GM18505 (cell line): ENCODE measurements at regions not wholly inside any gene's neighbourhood (a gene's known extent, or its start where the extent isn't known, plus 50 kb on each side); places are given as distances from the start of the nearest gene placed in this dataset.

Source experiments
- ATAC-seq: cut with Tn5 transposase; IDR thresholded peaks from one replicate; pipeline ENCODE4 v1.9.1; 2021; ENCODE audit not compliant: unreplicated experiment
- POLR2A ChIP-seq: IDR thresholded peaks from 4 replicates; pipeline ENCODE4 v1.6.1; 2011; ENCODE audit warnings: borderline replicate concordance; ENCODE audit not compliant: insufficient read depth, insufficient read length; ENCODE audit errors: extremely low read depth

- no peak for ATAC-seq
- TF ChIP-seq POLR2A: no peak
These were observed 903.0 kb upstream of the DDX18 start for GRCh38 chr2:116911540-116911939.

- TF ChIP-seq POLR2A: no peak
- no peak for ATAC-seq
These were observed 898.8 kb upstream of the DDX18 start for GRCh38 chr2:116915673-116916072.

GRCh38 chr2:116917196-116917595, 897.3 kb upstream of the DDX18 start:
- no peak for TF ChIP-seq POLR2A
- ATAC-seq: no peak

GRCh38 chr2:116918574-116918973, 895.9 kb upstream of the DDX18 start:
- no peak for ATAC-seq
- no peak for TF ChIP-seq POLR2A

GRCh38 chr2:116922414-116922813, 892.1 kb upstream of the DDX18 start:
- no peak for TF ChIP-seq POLR2A
- no peak for ATAC-seq

- no peak for TF ChIP-seq POLR2A
- ATAC-seq: no peak
These were observed 890.0 kb upstream of the DDX18 start for GRCh38 chr2:116924509-116924908.

- no peak for ATAC-seq
- no peak for TF ChIP-seq POLR2A
These were observed 879.2 kb upstream of the DDX18 start for GRCh38 chr2:116935097-116935814.

- ATAC-seq: no peak
- no peak for TF ChIP-seq POLR2A
These were observed 866.2 kb upstream of the DDX18 start for GRCh38 chr2:116948258-116948657.

- TF ChIP-seq POLR2A: no peak
- no peak for ATAC-seq
These were observed 865.2 kb upstream of the DDX18 start for GRCh38 chr2:116949249-116949648.

- TF ChIP-seq POLR2A: no peak
- no peak for ATAC-seq
These were observed 862.2 kb upstream of the DDX18 start for GRCh38 chr2:116952254-116952653.

GRCh38 chr2:116955646-116956045, 858.8 kb upstream of the DDX18 start:
- no peak for TF ChIP-seq POLR2A
- ATAC-seq: no peak

GRCh38 chr2:116975608-116976007, 838.9 kb upstream of the DDX18 start:
- TF ChIP-seq POLR2A: no peak
- no peak for ATAC-seq

GRCh38 chr2:116979916-116980764, 834.4 kb upstream of the DDX18 start:
- TF ChIP-seq POLR2A: no peak
- ATAC-seq: no peak

GRCh38 chr2:116987447-116987846, 827.0 kb upstream of the DDX18 start:
- TF ChIP-seq POLR2A: no peak
- no peak for ATAC-seq

- no peak for ATAC-seq
- no peak for TF ChIP-seq POLR2A
These were observed 826.2 kb upstream of the DDX18 start for GRCh38 chr2:116988303-116988702.

GRCh38 chr2:117019357-117019756, 795.1 kb upstream of the DDX18 start:
- no peak for ATAC-seq
- TF ChIP-seq POLR2A: no peak
